GM12864 (cell line): ENCODE measurements at regions not wholly inside any gene's neighbourhood (a gene's known extent, or its start where the extent isn't known, plus 50 kb on each side); places are given as distances from the start of the nearest gene placed in this dataset.

Experiments
- DNase-seq: peaks from one replicate; pipeline ENCODE4 v3.0.0-alpha.2; 2011; ENCODE audit warnings: low read depth
- H3K4me3 ChIP-seq: 2 replicates; pipeline ENCODE4 v1.5.1; 2011; ENCODE audit warnings: mild to moderate bottlenecking, low read depth, low read length, control low read depth
- TF ChIP-seq, protein P1 (sequence below): IDR thresholded peaks from 2 replicates; pipeline ENCODE4 v1.5.1; 2011; ENCODE audit warnings: low read depth, mild to moderate bottlenecking, moderate library complexity, low read length, control low read depth, inconsistent platforms; ENCODE audit errors: missing control alignments

DNA sequence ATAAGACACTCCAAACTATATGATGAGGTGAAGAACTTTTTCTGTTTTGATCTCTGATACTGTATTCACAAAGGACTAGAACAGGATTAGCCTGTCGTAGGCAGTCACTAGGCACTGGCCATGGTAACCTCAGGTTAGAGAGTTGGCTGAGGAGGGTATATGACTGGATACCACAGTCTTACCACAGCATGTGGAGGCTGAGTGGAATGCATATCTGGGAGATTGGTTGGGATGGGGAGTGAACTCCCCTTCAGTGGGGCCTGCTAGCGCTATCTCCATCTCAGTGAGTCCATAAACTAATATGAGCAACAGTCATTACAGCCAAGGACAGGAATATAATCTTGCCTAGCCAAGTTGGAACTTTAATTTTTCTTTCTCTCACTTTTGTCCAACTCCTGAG lies 339.1 kb downstream of the SPATA31D1 start:
- TF ChIP-seq, protein P1, sequence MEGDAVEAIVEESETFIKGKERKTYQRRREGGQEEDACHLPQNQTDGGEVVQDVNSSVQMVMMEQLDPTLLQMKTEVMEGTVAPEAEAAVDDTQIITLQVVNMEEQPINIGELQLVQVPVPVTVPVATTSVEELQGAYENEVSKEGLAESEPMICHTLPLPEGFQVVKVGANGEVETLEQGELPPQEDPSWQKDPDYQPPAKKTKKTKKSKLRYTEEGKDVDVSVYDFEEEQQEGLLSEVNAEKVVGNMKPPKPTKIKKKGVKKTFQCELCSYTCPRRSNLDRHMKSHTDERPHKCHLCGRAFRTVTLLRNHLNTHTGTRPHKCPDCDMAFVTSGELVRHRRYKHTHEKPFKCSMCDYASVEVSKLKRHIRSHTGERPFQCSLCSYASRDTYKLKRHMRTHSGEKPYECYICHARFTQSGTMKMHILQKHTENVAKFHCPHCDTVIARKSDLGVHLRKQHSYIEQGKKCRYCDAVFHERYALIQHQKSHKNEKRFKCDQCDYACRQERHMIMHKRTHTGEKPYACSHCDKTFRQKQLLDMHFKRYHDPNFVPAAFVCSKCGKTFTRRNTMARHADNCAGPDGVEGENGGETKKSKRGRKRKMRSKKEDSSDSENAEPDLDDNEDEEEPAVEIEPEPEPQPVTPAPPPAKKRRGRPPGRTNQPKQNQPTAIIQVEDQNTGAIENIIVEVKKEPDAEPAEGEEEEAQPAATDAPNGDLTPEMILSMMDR, result no peak

DNA sequence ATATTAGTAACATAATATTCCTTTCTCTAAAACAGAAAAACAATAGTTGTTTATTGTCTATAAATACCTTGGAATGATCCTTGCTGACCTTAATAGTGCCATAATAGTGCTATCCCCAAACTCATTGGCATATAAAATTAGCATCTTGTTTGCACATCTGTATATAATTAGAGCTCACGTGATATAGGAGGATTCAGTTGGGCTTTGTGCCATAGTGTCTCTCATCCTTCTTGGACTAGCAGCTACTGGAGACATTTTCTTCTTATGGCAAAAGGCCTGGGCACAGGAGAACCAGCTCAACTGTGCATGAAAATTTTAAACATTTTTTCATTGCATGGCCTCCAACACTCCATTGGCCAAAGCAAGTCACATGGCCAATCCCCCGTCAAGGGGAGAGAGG lies 342.5 kb downstream of the SPATA31D1 start:
- TF ChIP-seq, protein P1, result no peak
- no peak for DNase-seq
- H3K4me3 ChIP-seq, result no peak overlapping the region

More for the DNA sequence above, 339.1 kb downstream of the SPATA31D1 start:
- no peak overlapping the region for H3K4me3 ChIP-seq
- no peak for DNase-seq

DNA sequence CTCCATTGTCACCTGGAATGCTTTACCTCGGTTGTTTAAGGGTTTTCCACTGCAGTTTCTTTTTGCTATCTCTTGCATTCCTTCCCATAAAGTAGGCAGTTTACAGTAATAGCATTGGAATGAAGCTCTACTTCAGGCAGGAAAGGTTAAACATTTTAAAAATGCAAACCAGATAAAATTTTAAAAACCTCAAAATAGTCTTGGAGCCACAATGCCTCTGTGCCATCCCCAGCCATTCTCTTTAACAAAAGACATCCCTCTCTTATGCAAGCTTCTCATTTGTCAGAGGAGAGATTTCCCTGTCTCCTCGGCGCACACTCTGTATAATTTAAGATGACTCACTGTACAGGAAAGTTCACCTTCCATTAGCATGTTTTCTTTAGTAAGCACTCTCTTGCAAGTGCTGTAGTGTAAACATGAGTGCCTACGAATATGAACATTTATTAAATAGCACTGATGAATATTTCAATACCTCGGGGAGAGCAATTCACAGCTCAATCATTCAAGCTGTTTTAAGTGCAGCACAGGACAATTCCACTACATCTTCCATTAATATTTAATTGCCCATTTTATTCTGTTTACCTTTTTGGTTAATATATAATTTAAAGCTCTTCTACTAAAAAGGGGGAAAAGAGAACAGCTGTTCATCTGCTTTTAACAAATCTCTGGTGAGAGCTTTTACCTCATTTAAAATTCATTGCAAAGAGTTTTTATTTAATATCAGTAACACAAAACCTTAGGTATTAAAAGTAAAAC lies 343.6 kb downstream of the SPATA31D1 start:
- DNase-seq, result no peak
- no peak overlapping the region for H3K4me3 ChIP-seq
- TF ChIP-seq, protein P1, result no peak

- TF ChIP-seq, protein P1, result no peak
- no peak for DNase-seq
- no peak overlapping the region for H3K4me3 ChIP-seq
Observed at GRCh38 chr9:82332774-82333152, 344.2 kb downstream of the SPATA31D1 start.

DNA sequence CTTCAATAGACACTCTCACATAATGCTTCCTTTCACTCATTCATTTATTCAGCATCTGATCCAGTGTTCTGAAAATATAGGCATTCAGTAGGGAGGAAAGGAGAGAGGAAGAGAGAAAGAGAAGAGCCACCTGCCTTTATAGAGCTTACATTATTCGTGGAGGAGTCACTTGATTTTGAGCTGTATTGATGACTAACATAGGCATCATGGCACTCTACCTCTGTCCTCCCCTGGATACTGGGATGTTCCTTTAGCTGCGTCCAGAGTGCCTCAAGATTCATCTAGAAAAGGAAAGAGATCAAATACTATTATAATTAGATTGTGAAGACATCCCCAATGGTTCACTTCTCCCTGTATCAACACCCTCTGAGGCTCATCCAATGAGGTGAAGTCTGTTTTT lies 345.1 kb downstream of the SPATA31D1 start:
- TF ChIP-seq, protein P1, result no peak
- DNase-seq, result no peak
- no peak overlapping the region for H3K4me3 ChIP-seq

DNA sequence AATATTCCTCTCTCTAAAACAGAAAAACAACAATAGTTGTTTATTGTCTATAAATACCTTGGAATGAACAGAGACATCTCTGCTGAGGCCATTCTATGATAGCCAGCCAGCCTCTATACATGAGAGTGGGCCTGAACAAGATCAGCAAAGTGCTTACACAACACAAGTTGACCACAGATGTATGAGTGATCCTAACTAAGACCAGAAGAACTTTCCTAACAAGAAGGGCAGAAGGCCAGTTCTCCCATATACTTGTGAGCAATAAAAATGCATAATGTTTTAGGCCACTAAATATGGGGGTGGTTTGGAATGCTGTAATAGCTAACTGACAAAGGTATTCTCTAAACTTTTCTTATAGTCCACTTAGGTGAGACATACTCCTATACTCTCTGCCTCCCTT lies 345.7 kb downstream of the SPATA31D1 start:
- DNase-seq, result no peak
- H3K4me3 ChIP-seq, result no peak overlapping the region
- TF ChIP-seq, protein P1, result no peak

- DNase-seq, result no peak
- TF ChIP-seq, protein P1, result no peak
- H3K4me3 ChIP-seq, result no peak overlapping the region
Observed at GRCh38 chr9:82337351-82337750, 348.8 kb downstream of the SPATA31D1 start.
